GM21717 (cell line): ENCODE measurements at regions not wholly inside any gene's neighbourhood (a gene's known extent, or its start where the extent isn't known, plus 50 kb on each side); places are given as distances from the start of the nearest gene placed in this dataset.
A peak's percentile ranks its signal among the peaks of the same experiment; 100 is the strongest.

ENCODE experiments used
- ATAC-seq: cut with Tn5 transposase; IDR thresholded peaks from one replicate; pipeline ENCODE4 v1.9.1; 2021; ENCODE audit warnings: mild to moderate bottlenecking, moderate library complexity; ENCODE audit not compliant: unreplicated experiment

DNA sequence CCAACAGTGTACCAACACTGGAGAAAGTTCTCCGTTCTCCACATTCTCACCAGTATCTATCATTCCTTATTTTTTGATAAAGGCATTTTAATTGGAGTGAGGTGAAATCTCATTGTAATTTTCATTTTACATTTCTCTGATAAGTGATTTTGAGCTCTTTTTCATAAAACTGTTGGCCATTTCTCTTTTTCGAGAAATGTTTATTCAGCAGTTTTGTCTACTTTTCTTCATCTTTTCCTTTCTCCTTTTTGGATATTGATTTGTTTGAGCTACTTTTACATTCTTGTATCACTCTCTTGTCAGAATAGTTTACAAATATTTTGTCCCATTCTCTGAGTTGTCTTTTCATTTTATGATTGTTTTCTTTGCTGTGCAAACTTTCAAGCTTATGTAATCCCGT, 555.2 kb downstream of the COL12A1 start:
- no peak for ATAC-seq

DNA sequence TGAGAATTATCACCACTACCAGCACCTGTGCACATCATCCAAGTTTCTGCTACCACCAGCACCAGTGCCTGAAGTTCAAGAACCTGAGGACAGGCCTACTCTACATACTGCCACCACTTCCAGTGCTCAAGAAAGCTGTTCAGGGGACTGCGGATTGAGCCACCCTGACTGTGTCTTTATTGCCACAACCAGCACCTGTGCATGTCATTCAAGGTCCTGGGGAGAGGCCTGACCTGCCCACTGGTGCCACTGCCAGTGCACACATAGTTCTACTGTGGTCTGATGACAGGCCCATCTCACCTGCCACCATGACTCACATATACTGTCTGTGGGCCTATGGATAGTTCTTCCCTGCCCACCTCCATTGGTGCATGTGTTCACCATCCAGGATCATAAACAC, 559.4 kb downstream of the COL12A1 start:
- ATAC-seq, result no peak

DNA sequence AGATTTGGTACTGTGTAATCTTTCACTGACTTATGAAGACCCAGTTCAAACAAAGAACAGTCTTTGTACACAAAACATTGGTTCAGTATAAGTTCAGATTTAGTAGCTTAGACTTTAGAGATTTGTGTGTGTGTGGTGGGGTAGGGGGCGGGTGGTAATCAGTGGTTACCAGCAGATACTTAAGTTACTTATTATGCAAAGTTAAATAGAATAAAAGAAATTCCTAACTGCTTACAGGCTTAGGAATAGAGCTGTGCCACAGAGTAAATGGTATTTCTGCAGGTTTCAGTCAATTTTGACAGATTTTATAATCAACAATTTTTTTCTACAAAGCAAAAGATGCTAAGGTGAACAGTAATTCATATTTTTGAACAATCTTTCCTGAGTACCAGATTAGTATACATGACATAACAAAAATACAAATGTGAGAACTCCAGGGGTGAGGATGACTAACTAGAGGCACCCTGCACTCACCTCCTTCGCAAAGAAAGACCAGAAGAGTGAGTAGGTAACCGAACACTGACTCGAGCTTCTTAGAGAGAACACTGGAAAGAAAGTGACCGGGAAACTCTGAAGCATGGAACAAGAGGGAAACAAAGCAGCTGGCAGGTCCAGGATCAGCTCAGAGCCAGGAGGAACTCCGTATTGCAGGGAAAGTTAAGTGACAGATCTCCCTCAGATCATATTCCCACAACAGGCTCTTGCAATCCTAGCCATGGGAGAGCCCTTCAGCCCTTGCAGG, 560.6 kb downstream of the COL12A1 start:
- no peak for ATAC-seq

DNA sequence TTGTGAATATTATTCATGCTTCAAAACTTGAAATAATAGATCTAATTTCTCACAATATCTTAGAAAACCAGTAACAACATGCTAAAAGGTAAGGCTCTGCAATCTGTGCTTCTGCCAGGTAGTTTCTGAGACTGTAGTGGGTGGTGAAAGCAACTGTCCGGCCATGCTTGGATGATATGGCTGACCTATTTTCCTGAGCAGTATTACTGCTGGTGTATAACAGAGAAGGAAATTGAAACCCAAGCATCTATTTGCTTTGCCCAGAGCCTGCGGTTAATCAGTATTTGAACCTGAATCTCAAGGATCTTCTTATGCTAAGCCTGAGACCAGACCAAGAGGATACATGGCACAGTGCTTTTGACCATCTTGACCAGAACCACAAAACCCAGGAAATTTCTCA, 563.8 kb downstream of the COL12A1 start:
- ATAC-seq, result no peak

DNA sequence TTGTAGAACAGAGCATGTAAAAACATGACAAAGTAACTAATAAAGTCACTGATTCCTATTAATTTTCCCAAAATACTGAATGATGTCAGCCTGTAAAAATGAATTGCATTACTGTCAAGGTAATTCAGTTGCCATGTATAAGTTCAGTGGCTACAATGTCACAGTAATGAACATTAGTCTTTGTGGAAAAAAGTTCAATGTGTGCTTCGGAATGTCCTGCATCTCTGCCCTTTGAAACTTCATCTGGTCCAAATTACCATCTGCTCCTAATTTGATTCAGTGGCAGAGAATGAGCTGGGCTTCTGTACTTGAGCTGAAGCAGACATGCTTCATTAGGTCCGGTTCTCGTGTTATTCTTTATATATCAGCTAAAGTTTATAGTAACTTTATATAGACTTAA, 567.4 kb downstream of the COL12A1 start:
- ATAC-seq, result no peak

DNA sequence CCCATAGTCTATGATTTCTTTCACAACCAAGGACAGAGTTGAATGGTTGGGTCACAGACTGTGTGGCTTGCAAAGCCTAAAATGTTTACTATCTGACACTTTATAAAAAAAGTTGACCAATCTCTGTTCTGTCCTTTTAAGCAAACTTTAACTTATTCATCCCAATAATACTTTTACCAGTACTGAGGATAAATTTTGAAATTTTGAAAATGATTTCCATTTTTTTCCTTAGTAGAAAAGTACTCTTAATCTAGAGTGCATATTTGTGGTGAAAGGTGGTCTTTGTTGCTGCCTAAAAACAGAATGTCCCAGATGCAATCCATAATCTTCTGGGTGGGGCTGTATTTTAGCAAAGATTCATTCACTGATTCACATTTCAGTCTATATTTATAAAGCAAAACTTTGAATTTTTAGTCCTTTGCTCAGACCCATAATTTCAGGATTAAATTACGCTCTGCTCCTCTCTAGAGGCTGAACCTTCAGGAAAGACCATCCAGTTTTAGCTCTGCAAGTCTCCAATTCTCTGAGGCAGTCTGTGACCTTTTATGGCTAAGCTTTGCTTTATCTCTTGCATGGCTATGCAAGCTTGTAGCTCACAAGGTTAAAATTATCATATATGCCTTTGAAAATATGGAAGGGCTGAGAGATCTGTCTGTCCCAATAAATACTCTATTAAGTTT, 573.5 kb downstream of the COL12A1 start:
- ATAC-seq, result no peak

DNA sequence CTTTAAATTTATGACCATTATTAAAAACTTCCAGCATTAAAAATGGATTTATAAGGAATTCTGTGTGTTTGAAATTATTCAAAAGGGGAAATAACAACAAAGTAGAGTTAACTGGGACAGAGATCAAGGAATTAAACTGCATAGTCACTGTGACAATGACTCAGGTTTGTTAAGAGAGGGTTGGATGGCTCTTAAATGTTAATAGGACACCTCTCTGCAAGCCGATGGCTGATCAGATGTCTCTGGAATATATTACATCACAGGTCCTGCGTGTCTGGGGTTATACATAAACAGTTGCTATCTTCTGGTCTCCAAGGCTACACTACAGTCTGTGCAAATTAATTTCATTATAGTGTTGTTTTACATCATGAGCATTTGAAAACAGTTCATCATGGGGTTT, 574.3 kb downstream of the COL12A1 start:
- ATAC-seq, result no peak

DNA sequence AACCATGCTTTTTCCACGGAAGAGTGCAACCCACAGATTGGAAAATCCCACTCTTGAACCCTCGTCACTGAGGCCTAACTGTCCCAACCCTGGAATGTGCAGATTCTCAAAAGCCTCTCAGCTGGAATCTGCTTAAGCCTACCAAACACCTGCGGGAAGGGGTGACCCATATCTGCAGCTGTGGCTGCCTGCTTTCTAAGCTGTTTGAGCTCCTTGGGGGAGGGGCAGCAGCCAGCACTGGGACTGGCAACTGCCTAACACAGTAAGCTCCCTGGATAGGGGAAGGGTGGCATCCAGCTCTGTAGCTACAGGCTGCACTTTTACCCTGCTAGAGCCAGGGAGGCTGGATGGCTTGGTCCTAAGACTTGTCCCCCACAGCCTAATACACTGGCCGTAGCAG, 579.6 kb downstream of the COL12A1 start:
- no peak for ATAC-seq

DNA sequence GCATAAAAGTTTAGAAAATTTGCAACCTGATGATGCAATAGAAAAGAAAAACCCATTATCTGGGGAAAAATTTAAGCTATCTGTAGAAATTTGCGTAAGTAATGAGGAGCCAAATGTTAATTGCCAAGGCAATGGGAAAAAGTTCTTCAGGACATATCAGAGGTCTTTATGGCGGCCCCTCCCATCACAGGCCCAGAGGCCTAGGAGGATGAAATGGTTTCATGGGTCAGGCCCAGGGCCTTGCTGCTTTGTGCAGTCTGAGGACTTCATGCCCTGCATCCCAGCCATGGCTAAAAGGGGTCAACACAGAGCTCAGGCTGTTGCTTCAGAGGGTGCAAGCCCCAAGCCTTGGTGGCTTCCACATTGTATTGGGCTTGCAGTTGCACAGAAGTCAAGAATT, 582.8 kb downstream of the COL12A1 start:
- ATAC-seq, result no peak

DNA sequence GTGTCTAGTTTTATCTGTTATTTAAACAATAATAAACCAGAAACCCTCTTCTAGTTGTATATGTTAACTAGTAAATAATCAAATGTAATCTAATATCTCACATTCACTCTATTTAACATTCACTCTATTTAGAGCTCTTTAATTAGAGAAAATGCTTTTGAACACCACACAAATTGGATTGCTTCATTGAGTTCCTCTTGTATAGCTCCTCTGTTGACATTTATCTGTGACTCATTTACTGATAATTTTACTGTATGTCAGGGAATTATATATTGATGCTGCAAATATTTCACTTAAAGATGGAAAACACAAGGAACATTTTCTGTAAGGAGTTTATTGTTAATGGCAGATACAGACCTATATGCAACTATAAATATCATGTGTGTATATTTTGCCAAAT, 594.6 kb downstream of the COL12A1 start:
- ATAC-seq, result no peak

DNA sequence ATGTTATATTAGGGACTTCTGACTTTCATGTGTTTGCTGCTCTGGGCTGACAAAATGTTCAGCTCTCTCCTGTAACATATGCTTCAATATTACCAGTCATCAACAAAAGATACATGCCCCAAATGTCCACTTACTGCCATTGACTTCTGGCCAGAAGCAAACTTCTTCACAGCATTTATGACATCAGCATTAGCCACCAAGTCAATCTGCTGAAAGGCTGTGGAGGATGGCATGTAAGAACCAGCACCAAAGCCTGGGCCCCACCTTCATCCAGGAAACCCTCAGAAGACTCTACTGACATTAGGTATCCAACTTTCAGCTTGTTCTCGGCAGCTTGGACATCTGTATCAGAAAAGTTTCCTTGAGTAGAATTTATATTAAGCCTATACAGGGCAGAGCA, 595.5 kb downstream of the COL12A1 start:
- ATAC-seq, result no peak

DNA sequence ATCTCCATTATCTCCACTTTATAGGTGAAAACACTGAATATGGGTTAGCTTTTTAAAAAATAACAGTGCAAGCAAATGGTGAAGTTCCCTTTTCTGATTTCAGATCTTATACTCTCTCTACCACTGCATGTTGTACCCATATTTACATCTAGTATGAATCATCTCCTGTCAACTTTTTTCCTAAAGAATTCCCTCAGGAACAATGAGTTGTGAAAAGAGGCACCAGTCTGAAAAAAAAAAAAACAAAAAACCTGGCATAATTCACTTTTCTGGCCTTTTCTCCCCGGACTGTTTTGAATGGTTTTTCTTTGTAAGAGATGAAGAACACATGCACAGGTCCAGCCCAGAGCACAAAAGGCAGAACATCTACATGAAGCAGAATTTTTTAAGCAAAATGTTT, 596.0 kb downstream of the COL12A1 start:
- ATAC-seq, result no peak

DNA sequence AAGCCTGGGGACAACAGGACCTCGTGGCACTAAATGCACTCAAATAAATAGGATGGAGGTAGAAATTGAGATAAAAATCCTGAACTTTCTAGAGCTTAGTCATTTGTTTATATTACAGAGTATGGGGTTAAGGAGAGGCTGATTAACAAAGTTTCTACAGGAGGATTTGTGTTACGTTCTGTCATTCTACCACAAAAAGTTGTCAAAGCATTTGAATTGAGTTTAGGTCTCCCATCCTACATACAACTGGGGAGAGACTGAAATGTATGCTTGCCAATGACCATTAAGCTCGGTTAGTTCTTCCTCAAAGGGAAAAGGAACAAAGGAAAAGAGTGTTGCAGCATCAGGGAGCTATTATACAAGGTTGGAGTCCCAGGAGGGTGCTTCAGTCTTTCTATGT, 597.9 kb downstream of the COL12A1 start:
- no peak for ATAC-seq

DNA sequence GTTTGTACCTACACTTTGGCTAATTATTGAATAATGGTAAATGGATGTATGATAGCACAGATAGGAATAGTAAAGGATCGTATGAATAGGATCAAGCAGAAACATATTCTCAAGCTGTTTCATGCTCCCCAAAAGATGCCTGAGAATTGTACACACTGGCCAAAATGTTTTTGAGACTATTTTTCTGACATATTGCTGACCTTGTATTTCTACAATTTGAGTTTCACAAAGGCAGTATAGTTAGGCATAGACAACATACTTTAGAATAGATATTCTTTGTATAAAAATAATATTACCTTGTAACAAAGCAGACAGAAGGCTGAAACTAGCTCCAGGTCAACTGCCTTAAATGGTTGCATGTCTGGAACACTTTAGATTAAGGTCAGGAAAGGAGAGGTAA, 598.4 kb downstream of the COL12A1 start:
- no peak for ATAC-seq

DNA sequence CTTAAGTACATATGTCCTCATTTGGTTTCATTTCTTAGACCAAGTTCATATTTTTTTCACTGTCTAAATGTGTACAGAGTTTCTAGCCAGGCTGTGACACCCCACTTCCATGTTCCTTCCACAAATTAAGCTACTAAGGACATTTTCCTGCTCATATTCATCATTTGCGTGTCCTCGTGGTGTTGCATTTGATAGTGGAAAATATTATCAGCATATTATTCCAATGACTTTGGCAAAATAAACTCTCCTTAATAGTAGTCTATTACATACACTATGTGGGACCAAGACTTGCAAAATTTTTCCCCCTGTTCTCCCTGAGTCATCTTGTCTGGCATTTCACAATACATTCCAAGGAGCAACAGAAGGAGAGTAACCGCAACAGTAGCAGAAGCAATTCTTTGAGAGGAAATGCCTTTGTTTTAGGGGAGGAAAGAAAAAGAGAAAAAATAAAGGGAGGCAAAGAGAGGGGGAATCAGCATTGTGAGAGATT, 599.2 kb downstream of the COL12A1 start:
- no peak for ATAC-seq

DNA sequence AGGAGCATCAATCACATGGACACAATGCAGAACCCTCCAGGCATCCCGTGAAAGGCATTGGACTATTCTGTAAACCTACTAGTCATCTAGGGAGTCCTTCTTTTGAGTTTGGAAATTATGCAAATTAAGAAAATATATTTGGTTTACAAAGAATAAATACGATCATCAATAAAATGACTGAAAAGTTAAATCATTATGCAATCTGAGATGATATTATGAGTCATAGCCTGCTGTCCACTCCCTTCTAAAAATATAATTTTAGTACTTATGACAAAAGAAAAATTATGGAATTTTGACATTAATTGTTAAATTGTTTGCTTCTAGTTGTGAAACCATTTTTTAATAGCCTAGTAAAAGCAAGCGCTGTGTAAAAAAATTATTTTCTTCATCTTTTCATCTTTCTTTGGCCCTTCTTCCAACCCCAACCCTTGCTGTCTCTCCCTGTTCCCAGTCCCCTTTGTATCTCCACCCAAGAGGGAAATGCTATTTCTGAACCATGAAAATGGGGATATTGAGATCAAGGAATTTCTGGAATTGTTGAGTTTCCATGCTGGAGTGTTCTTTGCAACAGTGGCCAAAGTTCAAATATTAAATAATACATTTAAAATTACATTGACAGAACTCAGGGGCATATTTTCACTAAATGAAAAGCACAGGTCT, 599.8 kb downstream of the COL12A1 start:
- no peak for ATAC-seq

DNA sequence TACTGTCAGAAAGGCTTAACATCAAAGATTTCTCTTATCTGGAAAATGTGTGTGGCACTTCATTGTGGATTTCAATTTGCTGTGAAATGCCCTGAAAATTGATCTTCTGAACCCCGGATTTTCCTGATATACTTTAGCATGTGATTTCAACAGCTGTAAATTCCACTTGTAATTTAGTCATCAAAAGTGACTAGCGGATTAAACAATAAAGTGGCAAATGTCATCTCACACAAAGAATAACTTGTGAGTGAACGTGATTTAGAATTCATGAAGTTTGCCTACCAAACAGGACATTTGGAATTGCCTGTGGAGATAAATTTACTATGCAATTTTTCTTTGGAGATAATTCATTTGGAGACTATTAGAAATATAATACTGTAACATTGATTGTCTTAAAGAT, 601.6 kb downstream of the COL12A1 start:
- no peak for ATAC-seq

DNA sequence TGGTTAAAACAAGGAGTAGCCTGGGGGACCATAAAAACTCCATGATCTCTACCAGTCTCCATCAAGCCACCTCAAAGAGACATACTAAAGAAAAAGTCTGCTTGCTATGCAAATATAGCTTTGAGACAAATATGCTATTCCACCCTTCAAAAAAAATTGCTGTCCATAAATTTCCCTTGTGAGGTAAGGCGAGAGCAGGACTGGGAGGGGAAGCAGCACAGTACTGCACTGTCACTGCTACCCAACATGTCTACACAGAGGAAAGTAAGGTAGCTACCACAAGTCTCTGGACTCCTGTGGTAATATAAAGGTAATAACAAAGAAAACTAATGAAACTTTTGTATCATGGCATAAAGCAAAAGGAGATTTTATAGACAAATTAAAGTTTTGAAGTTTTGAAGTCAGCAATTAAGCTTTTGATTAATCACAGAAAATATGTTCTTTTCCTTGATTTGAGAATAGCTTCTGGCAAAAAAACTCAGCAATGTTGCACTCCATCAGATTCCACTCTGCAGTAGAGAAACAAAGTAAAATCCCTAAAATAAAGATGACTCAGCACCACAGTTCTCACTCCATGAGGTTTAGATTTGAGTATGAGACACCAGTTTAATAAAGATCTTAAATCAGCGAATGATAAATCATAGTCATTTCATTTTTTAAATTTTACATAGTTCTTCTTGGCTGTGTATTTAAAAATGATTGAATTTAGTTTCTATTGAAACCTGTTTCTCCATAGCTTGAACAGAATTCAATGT, 602.4 kb downstream of the COL12A1 start:
- ATAC-seq, result no peak

DNA sequence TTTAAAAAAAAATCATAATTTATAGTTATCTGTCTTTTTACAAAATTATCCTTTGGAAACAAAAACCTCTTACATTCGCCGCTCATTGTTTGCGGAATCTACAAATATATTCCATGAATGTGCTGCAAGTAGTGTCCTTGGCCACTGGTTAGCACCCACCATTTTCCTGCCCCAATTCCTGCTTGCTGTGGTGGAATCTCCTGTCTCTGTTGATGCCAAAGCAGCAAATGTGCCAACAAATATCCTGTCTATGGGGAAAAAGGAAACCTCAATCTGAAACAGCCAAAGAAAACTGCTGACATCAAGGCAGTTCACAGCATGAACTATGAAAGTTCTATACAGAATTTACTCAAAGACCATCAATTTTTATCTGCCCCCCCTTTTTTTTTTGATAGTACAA, 603.6 kb downstream of the COL12A1 start:
- no peak for ATAC-seq

DNA sequence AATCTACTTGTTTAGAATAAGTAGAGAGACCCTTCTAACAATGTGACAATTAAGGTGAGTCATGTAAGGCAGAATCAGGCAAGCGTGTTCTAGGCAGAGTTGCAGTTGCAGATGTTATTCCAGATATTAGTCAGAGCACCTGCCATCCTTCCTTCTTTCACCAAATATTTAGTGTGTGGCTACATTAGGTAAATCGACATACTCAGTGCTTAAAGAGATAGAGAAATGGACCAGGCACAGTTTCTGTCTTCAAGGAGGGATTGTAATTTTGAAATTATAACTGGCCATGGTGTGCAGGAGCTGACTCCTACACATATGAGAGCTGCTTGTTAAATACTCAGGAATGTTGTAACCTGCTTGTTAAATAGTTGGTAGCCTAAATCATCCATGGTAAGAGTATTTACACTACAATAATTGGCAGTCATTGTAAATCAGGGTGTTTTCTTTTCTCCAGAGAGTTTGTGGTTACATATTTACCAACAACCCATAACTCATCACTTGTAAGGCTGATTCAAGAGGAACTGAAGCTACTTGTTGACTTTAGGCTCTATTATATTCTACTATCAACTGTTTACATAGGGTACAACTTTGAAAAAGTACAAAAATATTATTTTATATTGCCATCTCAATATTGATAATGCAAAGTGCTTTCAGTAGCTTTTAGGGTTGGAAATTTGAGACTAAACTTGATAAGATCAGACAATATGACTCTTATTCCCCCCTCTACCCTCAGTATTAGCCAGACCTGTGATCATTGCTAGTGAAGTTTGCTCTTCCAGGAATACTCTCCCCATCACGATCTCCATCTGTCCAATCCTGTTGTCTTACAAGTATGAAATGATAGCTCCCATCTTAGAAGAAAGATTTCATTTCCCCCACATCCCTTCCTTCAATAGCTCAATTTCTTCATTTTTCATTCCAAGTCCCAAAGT, 607.1 kb downstream of the COL12A1 start:
- peak; percentile 97 for ATAC-seq
